Endothelial cell of hepatic sinusoid (primary cell): ENCODE measurements at regions not wholly inside any gene's neighbourhood (a gene's known extent, or its start where the extent isn't known, plus 50 kb on each side); places are given as distances from the start of the nearest gene placed in this dataset.
"Not testable (repeated sequence)": the region's sequence is repeated elsewhere in the genome, so short reads cannot be mapped to it uniquely, and the experiment has no call there.

ENCODE experiments used
- in situ Hi-C: cut with HindIII; loops from 2 replicates; pipeline ENCODE4 v1.10.0; 2017; ENCODE audit warnings: low sequenced_read_pairs

GRCh38 chr2:144798034-144798433, 278.1 kb upstream of the ZEB2 start:
- in situ Hi-C loops: loop anchor here (5.0 kb wide), 1 partner anchor 39 kb away; no protein-coding TSS in a partner anchor

DNA sequence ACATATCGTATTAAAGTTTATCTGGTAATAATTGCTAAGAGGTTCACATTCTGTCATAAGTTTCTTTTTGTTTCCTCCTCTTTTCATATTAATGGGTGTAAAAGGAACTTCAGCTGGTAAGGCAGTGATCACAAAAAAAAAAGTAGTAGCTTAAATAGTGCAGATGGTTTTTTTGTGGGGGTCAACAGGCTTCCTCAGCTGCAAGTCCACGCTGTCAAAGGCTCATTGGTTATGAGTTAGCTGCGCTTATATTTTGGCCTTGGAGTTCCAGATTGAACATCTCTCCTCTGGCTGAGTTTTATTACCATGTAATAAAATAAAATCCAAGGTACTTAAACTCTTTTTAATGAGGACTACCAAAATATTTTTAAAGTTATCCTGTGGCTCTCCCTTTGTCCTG, 277.0 kb upstream of the ZEB2 start:
- in situ Hi-C loops: loop anchor here (5.0 kb wide), 1 partner anchor 40 kb away; no protein-coding TSS in a partner anchor

DNA sequence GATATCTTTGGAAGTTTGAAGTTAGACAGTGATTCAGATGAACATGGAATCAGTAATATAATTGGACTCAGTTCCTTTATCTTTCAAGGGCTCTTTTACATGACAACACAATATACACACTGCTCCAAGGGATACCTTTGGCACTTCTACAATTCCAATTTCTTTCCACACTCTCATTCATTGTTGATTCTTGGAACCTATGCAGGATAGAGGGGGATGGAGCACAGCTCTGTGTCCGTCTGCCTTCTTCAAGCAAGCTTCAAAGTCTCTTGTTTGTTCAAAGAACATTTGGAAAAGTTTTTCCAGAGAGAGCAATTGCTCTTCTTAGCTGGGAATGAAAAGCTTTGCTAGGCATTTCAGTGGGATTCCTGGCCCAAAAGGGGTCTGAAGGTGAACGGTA, 276.2 kb upstream of the ZEB2 start:
- in situ Hi-C loops: loop anchor here (5.0 kb wide), 1 partner anchor 41 kb away; no protein-coding TSS in a partner anchor

DNA sequence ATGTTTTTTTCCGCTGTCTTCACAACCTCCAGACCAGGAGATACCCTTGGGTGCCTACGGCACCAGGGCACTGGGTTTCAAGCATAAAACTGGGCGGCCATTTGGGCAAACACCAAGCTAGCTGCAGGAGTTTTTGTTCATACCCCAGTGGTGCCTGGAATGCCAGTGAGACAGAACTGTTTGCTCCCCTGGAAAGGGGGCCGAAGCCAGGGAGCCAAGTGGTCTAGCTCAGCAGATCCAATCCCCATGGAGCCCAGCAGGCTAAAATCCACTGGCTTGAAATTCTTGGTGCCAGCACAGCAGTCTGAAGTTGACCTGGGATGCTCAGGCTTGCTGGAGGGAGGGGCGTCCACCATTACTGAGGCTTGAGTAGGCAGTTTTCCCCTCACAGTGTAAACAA, 265.3 kb upstream of the ZEB2 start:
- in situ Hi-C loops: no loop called here

GRCh38 chr2:144780983-144781382, 261.1 kb upstream of the ZEB2 start:
- in situ Hi-C loops: no loop called here

DNA sequence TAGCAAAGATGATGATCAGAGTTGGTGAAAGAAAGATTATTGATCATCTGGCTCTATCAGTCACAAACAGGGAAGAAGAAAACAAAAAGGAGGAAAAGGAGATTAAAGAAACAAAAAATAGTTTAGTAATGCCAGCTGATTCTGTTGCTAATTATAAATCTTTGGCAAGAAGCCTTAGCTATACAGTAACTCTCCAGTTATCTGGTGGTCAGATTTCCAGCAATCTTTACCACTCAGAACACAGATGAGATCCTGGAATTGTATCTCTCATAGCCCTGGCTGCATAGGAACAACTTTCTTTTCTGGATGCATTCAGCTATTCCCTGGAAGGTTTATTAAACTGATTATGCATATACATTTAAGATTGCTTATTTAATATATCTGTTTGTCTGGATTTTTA, 256.8 kb upstream of the ZEB2 start:
- in situ Hi-C loops: no loop called here

DNA sequence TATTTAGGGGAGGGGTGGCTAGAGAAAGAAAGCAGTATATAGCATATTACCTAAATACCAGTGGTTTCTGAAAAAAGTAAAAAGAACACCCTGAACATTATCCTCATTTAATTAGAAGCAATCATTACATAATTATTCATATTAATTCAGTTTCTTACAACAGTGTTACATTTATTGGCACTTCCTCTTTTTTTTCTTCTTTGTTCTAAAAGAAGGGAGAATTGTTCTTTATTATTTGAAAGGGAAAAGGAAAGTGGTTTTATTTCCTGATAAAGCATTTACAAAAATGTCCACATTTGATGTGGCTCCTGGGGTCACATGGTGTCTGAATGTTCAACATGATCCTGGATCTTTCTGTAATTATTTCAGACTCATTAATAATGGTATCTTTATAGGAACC, 254.9 kb upstream of the ZEB2 start:
- in situ Hi-C loops: no loop called here

DNA sequence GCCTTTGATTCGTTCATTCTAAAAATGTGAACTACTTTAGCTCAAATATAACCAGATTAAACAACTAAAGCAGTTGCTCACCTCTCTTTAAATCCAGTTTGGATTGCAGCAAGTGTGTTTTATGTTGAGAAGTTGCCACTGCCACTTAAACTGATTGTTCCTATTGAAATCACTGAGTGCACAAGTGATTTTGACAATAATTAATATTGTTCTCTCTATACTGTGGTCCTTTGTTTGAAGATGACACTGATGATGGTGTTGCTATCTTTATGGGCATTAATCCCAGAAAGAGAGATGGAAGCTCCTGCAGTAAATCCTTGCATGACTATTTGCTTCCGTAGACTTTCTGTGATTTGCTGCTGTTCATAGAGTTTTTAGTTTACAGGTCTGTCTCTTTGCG, 251.4 kb upstream of the ZEB2 start:
- in situ Hi-C loops: no loop called here

GRCh38 chr2:144770616-144771230, 250.8 kb upstream of the ZEB2 start:
- in situ Hi-C loops: no loop called here

DNA sequence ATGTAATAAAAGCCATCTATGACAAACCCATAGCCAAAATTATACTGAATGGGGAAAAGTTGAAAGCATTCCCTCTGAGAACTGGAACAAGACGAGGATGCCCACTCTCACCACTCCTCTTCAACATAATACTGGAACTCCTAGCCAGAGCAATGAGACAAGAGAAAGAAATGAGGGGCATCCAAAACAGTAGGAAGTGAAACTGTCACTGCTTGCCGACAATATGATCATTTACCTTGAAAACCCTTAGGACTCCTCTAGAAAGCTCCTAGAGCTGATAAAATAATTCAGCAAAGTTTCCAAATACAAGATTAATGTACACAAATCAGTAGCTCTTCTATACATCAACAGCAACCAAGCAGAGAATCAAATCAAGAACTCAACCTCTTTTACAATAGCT, 241.0 kb upstream of the ZEB2 start:
- in situ Hi-C loops: not testable (repeated sequence)

DNA sequence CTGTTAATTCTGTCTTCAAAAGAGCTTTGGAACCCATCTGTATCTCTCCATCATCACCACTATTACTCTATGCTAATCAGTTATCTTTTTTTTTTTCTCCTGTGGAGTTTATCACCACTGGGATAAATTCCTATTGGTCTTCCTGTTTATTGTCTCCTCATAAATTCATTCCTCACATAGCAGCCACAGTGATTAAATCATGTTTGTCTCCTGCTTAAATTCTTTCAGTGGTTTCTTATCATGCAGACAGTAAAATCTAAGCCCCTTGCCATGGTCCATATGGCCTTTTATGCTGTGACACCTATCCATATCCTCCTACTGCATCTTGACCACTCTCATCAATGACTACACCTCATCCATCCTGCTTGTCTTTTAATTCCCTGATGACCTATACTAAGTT, 239.8 kb upstream of the ZEB2 start:
- in situ Hi-C loops: no loop called here

- in situ Hi-C loops: not testable (repeated sequence)
Measured at GRCh38 chr2:144758196-144758595, 238.3 kb upstream of the ZEB2 start.

GRCh38 chr2:144753416-144753815, 233.5 kb upstream of the ZEB2 start:
- in situ Hi-C loops: no loop called here

GRCh38 chr2:144751142-144751905, 231.4 kb upstream of the ZEB2 start:
- in situ Hi-C loops: no loop called here

GRCh38 chr2:144749188-144749587, 229.3 kb upstream of the ZEB2 start:
- in situ Hi-C loops: no loop called here

DNA sequence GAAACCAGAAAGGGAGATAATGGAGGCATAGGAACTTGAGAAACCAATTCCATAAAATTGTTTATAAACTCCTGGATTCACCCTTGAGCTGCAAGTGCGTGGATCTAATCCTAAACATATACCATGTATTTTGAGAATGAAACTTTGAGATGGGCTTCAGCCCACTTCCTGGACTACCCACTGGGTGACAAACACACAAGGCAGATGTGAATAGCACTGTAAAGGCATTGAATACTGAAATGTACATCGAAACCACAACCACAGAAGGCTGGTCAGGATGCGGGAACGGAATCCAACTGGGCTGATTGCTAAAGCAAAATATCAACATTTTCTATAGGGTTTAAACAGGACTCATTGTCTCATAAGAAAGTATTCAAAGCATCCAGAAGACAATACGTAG, 228.5 kb upstream of the ZEB2 start:
- in situ Hi-C loops: no loop called here

DNA sequence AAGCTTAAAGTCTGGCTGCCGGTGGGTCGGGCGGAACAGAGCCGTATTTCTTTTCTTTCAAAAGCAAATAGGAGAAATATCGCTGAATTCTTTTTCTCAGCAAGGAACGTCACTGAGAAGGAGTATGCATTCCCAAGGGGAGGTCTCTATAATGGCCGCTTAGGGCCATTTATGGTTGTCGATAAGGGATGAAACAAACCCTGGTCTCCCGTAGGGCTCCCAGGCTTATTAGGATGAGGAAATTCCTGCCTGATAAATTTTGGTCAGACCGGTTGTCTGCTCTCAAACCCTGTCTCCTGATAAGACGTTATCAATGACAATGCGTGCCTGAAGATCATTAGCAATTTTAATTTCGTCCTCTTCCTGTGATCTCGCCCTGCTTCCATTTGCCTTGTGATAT, 227.7 kb upstream of the ZEB2 start:
- in situ Hi-C loops: no loop called here

DNA sequence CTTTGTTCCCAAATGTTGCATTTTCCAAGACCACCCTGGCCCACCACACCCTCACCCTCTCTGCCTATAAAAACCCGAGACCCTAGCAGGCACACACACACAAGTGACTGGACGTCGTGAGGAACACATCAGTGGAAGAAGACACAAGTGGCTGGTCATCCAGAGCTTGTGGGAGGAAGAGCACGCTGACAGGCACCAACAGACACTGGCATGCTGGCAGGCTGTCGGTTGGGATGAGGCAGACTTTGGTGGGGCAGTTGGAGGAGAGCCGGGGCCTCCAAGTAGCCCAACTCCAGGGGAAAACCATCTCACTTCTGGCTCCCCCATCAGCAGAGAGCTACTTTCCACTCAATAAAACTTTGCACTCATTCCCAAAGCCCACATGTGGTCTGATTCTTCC, 225.5 kb upstream of the ZEB2 start:
- in situ Hi-C loops: no loop called here

DNA sequence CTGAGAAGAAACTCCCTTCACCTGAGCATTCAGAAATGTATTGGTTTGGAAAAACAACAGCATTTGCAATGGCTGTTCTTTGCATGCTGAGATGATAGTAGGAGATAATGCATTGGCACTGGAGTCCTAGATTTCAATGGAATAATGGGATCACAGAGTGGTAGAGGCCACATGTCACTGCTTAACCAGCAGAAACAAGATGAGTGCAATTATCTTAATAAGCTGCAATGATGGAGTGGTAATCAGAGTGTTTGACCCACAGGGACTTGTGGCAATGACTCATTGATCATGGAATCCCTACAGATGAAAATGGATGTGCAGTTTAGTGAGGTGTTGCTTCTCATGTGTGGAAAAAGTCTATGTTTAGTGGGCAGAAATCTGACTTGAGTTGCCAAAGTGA, 218.8 kb upstream of the ZEB2 start:
- in situ Hi-C loops: loop anchor here (5.0 kb wide), 1 partner anchor 36 kb away; no protein-coding TSS in a partner anchor

GRCh38 chr2:144730711-144731110, 210.8 kb upstream of the ZEB2 start:
- in situ Hi-C loops: no loop called here

DNA sequence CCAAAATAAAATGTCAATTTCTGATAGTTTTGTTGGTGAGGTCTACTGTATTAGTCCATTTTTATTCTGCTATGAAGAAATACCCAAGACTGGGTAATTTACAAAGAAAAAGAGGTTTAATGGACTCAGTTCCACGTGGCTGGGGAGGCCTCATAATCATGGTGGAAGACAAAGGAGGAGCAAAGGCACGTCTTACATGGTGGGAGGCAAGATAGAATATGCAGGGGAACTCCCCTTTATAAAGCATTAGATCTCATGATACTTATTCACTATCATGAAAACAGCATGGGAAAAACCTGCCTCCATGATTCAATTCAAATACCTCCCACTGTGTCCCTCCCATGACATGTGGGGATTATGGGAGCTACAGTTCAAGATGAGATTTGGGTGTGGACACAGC, 204.5 kb upstream of the ZEB2 start:
- in situ Hi-C loops: not testable (repeated sequence)

- in situ Hi-C loops: no loop called here
Measured at GRCh38 chr2:144718376-144718775, 198.5 kb upstream of the ZEB2 start.
